ENCODE measurements at regions not wholly inside any gene's neighbourhood (a gene's known extent, or its start where the extent isn't known, plus 50 kb on each side); places are given as distances from the start of the nearest gene placed in this dataset.

- Mint-ChIP-seq H3K9me3 (no peaks in the 10 kb centered on the region), H3K4me3 (no peak overlapping the region), H3K4me1 (no peaks in the 10 kb centered on the region), H3K27ac (no peak overlapping the region), H3K36me3 (no peaks in the 10 kb centered on the region), H3K27me3 (no peaks in the 10 kb centered on the region)
- POLR2A ChIA-PET = no interaction called here
- DNase-seq (no peak), ATAC-seq (ENCODE audit: low read depth) (no peak)
Observed at GRCh38 chr11:80838153-80838552, 1397.3 kb upstream of the TENM4 start.

- no peak overlapping the region for H3K4me3 Mint-ChIP-seq
- DNase-seq (no peak), ATAC-seq (ENCODE audit: low read depth) (no peak)
- H3K9me3 Mint-ChIP-seq = no peaks in the 10 kb centered on the region
- no peaks in the 10 kb centered on the region for H3K36me3 Mint-ChIP-seq
- H3K27me3 Mint-ChIP-seq = no peaks in the 10 kb centered on the region
- H3K4me1 Mint-ChIP-seq = no peaks in the 10 kb centered on the region
- POLR2A ChIA-PET = no interaction called here
- H3K27ac Mint-ChIP-seq = no peak overlapping the region
Observed at GRCh38 chr11:80837051-80837450, 1396.2 kb upstream of the TENM4 start.

- Mint-ChIP-seq H3K4me3 (no peak overlapping the region), H3K36me3 (no peaks in the 10 kb centered on the region), H3K27ac (no peak overlapping the region), H3K4me1 (no peaks in the 10 kb centered on the region), H3K9me3 (no peaks in the 10 kb centered on the region), H3K27me3 (no peaks in the 10 kb centered on the region)
- ATAC-seq (ENCODE audit: low read depth) (no peak), DNase-seq (no peak)
- POLR2A ChIA-PET = no interaction called here
Observed at GRCh38 chr11:80831374-80831773, 1390.5 kb upstream of the TENM4 start.

- Mint-ChIP-seq H3K27ac (no peak overlapping the region), H3K27me3 (no peaks in the 10 kb centered on the region), H3K9me3 (no peaks in the 10 kb centered on the region), H3K36me3 (no peaks in the 10 kb centered on the region), H3K4me3 (no peak overlapping the region), H3K4me1 (no peaks in the 10 kb centered on the region)
- ATAC-seq (ENCODE audit: low read depth) (no peak), DNase-seq (no peak)
- POLR2A ChIA-PET = no interaction called here
Observed at GRCh38 chr11:80827781-80828180, 1387.0 kb upstream of the TENM4 start.

- no peaks in the 10 kb centered on the region for H3K9me3 Mint-ChIP-seq
- no peak for DNase-seq
- no peaks in the 10 kb centered on the region for H3K36me3 Mint-ChIP-seq
- H3K27ac Mint-ChIP-seq = no peak overlapping the region
- H3K4me1 Mint-ChIP-seq = no peaks in the 10 kb centered on the region
- H3K4me3 Mint-ChIP-seq = no peak overlapping the region
- H3K27me3 Mint-ChIP-seq = no peaks in the 10 kb centered on the region
- POLR2A ChIA-PET = no interaction called here
- ATAC-seq (ENCODE audit: low read depth) = no peak
Observed at GRCh38 chr11:80826808-80827207, 1386.0 kb upstream of the TENM4 start.

- DNase-seq (no peak), ATAC-seq (ENCODE audit: low read depth) (no peak)
- no peaks in the 10 kb centered on the region for H3K27me3 Mint-ChIP-seq
- H3K36me3 Mint-ChIP-seq = no peaks in the 10 kb centered on the region
- POLR2A ChIA-PET = no interaction called here
- no peak overlapping the region for H3K4me3 Mint-ChIP-seq
- H3K4me1 Mint-ChIP-seq = no peaks in the 10 kb centered on the region
- H3K27ac Mint-ChIP-seq = no peak overlapping the region
- peaks cover 5% of the 10 kb centered on the region for H3K9me3 Mint-ChIP-seq
Observed at GRCh38 chr11:80822308-80822707, 1381.5 kb upstream of the TENM4 start.

GRCh38 chr11:80819271-80819670 is 1378.4 kb upstream of the TENM4 start:
- DNase-seq = no peak
- H3K4me1 Mint-ChIP-seq = no peaks in the 10 kb centered on the region
- H3K9me3 Mint-ChIP-seq = peaks cover 8% of the 10 kb centered on the region
- no peaks in the 10 kb centered on the region for H3K36me3 Mint-ChIP-seq
- H3K27ac Mint-ChIP-seq = no peak overlapping the region
- POLR2A ChIA-PET = no interaction called here
- no peaks in the 10 kb centered on the region for H3K27me3 Mint-ChIP-seq
- ATAC-seq (ENCODE audit: low read depth) = no peak
- no peak overlapping the region for H3K4me3 Mint-ChIP-seq

GRCh38 chr11:80816966-80817365 is 1376.1 kb upstream of the TENM4 start:
- H3K27me3 Mint-ChIP-seq = no peaks in the 10 kb centered on the region
- no peak overlapping the region for H3K4me3 Mint-ChIP-seq
- ATAC-seq (ENCODE audit: low read depth) (no peak), DNase-seq (no peak)
- H3K27ac Mint-ChIP-seq = no peak overlapping the region
- no peaks in the 10 kb centered on the region for H3K36me3 Mint-ChIP-seq
- H3K9me3 Mint-ChIP-seq = peaks cover 8% of the 10 kb centered on the region
- POLR2A ChIA-PET = no interaction called here
- H3K4me1 Mint-ChIP-seq = no peaks in the 10 kb centered on the region

GRCh38 chr11:80816454-80816847 is 1375.6 kb upstream of the TENM4 start:
- Mint-ChIP-seq H3K27ac (no peak overlapping the region), H3K36me3 (no peaks in the 10 kb centered on the region), H3K4me3 (no peak overlapping the region), H3K27me3 (no peaks in the 10 kb centered on the region), H3K9me3 (peaks cover 8% of the 10 kb centered on the region), H3K4me1 (no peaks in the 10 kb centered on the region)
- no peak for DNase-seq
- POLR2A ChIA-PET = no interaction called here
- ATAC-seq (ENCODE audit: low read depth) = no peak

GRCh38 chr11:80815752-80816453 is 1375.1 kb upstream of the TENM4 start:
- POLR2A ChIA-PET = no interaction called here
- H3K27me3 Mint-ChIP-seq = no peaks in the 10 kb centered on the region
- H3K9me3 Mint-ChIP-seq = peaks cover 8% of the 10 kb centered on the region
- DNase-seq (no peak), ATAC-seq (ENCODE audit: low read depth) (no peak)
- no peaks in the 10 kb centered on the region for H3K4me1 Mint-ChIP-seq
- no peaks in the 10 kb centered on the region for H3K36me3 Mint-ChIP-seq
- H3K4me3 Mint-ChIP-seq = no peak overlapping the region
- H3K27ac Mint-ChIP-seq = no peak overlapping the region

- ATAC-seq (ENCODE audit: low read depth) (no peak), DNase-seq (no peak)
- POLR2A ChIA-PET = no interaction called here
- Mint-ChIP-seq H3K9me3 (peaks cover 8% of the 10 kb centered on the region), H3K27me3 (no peaks in the 10 kb centered on the region), H3K36me3 (no peaks in the 10 kb centered on the region), H3K27ac (no peak overlapping the region), H3K4me3 (no peak overlapping the region), H3K4me1 (no peaks in the 10 kb centered on the region)
Observed at GRCh38 chr11:80814813-80815212, 1374.0 kb upstream of the TENM4 start.

GRCh38 chr11:80810695-80811094 is 1369.9 kb upstream of the TENM4 start:
- H3K27ac Mint-ChIP-seq = no peak overlapping the region
- no peak for ATAC-seq (ENCODE audit: low read depth)
- H3K4me3 Mint-ChIP-seq = no peak overlapping the region
- no peaks in the 10 kb centered on the region for H3K36me3 Mint-ChIP-seq
- H3K4me1 Mint-ChIP-seq = no peaks in the 10 kb centered on the region
- POLR2A ChIA-PET = no interaction called here
- no peak for DNase-seq
- no peaks in the 10 kb centered on the region for H3K27me3 Mint-ChIP-seq
- H3K9me3 Mint-ChIP-seq = no peaks in the 10 kb centered on the region

- Mint-ChIP-seq H3K27ac (no peak overlapping the region), H3K4me3 (no peak overlapping the region), H3K4me1 (no peaks in the 10 kb centered on the region), H3K36me3 (no peaks in the 10 kb centered on the region), H3K9me3 (peaks cover 10% of the 10 kb centered on the region), H3K27me3 (no peaks in the 10 kb centered on the region)
- no peak for ATAC-seq (ENCODE audit: low read depth)
- DNase-seq = no peak
- POLR2A ChIA-PET = no interaction called here
Observed at GRCh38 chr11:80798174-80798573, 1357.3 kb upstream of the TENM4 start.

GRCh38 chr11:80783561-80783960 is 1342.7 kb upstream of the TENM4 start:
- Mint-ChIP-seq H3K9me3 (peaks cover 7% of the 10 kb centered on the region), H3K27ac (no peak overlapping the region), H3K36me3 (no peaks in the 10 kb centered on the region), H3K4me3 (no peak overlapping the region), H3K4me1 (no peaks in the 10 kb centered on the region), H3K27me3 (no peaks in the 10 kb centered on the region)
- POLR2A ChIA-PET = no interaction called here
- no peak for ATAC-seq (ENCODE audit: low read depth)
- DNase-seq = no peak
